ENCODE measurements at regions not wholly inside any gene's neighbourhood (a gene's known extent, or its start where the extent isn't known, plus 50 kb on each side); places are given as distances from the start of the nearest gene placed in this dataset.

- H3K4me1 ChIP-seq, result no peaks in the 10 kb centered on the region
- H3K27me3 ChIP-seq (ENCODE audit: low read depth), result no peaks in the 10 kb centered on the region
- no peak for TF ChIP-seq CTCF (IDR thresholded peaks at IDR 0.05; ENCODE audit: borderline replicate concordance)
- H3K4me3 ChIP-seq, result no peak overlapping the region
- H3K36me3 ChIP-seq, result no peaks in the 10 kb centered on the region
- peaks cover 6% of the 10 kb centered on the region for H3K9me3 ChIP-seq (replicated peaks)
- no peak for DNase-seq
- intact Hi-C loops (cut with micrococcal nuclease), result no loop called here
- H3K27ac ChIP-seq (replicated peaks), result no peak overlapping the region
Measured at GRCh38 chr14:29316936-29317335, 550.3 kb downstream of the FOXG1 start.

- peaks cover 6% of the 10 kb centered on the region for H3K9me3 ChIP-seq (replicated peaks)
- H3K36me3 ChIP-seq, result no peaks in the 10 kb centered on the region
- H3K4me3 ChIP-seq, result no peak overlapping the region
Measured at GRCh38 chr14:29317423-29317822, 550.8 kb downstream of the FOXG1 start.

GRCh38 chr14:29320286-29320685 is 553.7 kb downstream of the FOXG1 start:
- intact Hi-C loops (cut with micrococcal nuclease), result no loop called here
- Histone ChIP-seq H3K27me3 (ENCODE audit: low read depth) (no peaks in the 10 kb centered on the region), H3K4me1 (no peaks in the 10 kb centered on the region), H3K36me3 (no peaks in the 10 kb centered on the region), H3K27ac (replicated peaks) (no peak overlapping the region), H3K9me3 (replicated peaks) (peaks cover 6% of the 10 kb centered on the region), H3K4me3 (no peak overlapping the region)
- TF ChIP-seq CTCF (IDR thresholded peaks at IDR 0.05; ENCODE audit: borderline replicate concordance), result no peak
- no peak for DNase-seq

More at GRCh38 chr14:29317423-29317822, 550.8 kb downstream of the FOXG1 start:
- intact Hi-C loops (cut with micrococcal nuclease), result no loop called here
- H3K27ac ChIP-seq (replicated peaks), result no peak overlapping the region
- H3K27me3 ChIP-seq (ENCODE audit: low read depth), result no peaks in the 10 kb centered on the region
- no peak for DNase-seq
- TF ChIP-seq CTCF (IDR thresholded peaks at IDR 0.05; ENCODE audit: borderline replicate concordance), result no peak
- no peaks in the 10 kb centered on the region for H3K4me1 ChIP-seq

- no peak overlapping the region for H3K4me3 ChIP-seq
- H3K4me1 ChIP-seq, result no peaks in the 10 kb centered on the region
- intact Hi-C loops (cut with micrococcal nuclease), result no loop called here
- TF ChIP-seq CTCF (IDR thresholded peaks at IDR 0.05; ENCODE audit: borderline replicate concordance), result no peak
- no peak for DNase-seq
- H3K27ac ChIP-seq (replicated peaks), result no peak overlapping the region
- no peaks in the 10 kb centered on the region for H3K36me3 ChIP-seq
- peaks cover 6% of the 10 kb centered on the region for H3K9me3 ChIP-seq (replicated peaks)
- no peaks in the 10 kb centered on the region for H3K27me3 ChIP-seq (ENCODE audit: low read depth)
Measured at GRCh38 chr14:29321646-29322045, 555.1 kb downstream of the FOXG1 start.

GRCh38 chr14:29339494-29340172 is 573.0 kb downstream of the FOXG1 start:
- Histone ChIP-seq H3K36me3 (no peaks in the 10 kb centered on the region), H3K27me3 (ENCODE audit: low read depth) (no peaks in the 10 kb centered on the region), H3K27ac (replicated peaks) (no peak overlapping the region), H3K9me3 (replicated peaks) (peaks cover 9% of the 10 kb centered on the region), H3K4me3 (no peak overlapping the region), H3K4me1 (no peaks in the 10 kb centered on the region)
- no peak for DNase-seq
- TF ChIP-seq CTCF (IDR thresholded peaks at IDR 0.05; ENCODE audit: borderline replicate concordance), result no peak
- intact Hi-C loops (cut with micrococcal nuclease), result no loop called here
